COLO668 (cell line): ENCODE measurements at regions not wholly inside any gene's neighbourhood (a gene's known extent, or its start where the extent isn't known, plus 50 kb on each side); places are given as distances from the start of the nearest gene placed in this dataset.
A peak's percentile ranks its signal among the peaks of the same experiment; 100 is the strongest.

Experiments used
- DNase-seq: peaks from one replicate; lab custom pipeline; 2025; ENCODE audit not compliant: unreplicated experiment; lab: John Stamatoyannopoulos, UW

DNA sequence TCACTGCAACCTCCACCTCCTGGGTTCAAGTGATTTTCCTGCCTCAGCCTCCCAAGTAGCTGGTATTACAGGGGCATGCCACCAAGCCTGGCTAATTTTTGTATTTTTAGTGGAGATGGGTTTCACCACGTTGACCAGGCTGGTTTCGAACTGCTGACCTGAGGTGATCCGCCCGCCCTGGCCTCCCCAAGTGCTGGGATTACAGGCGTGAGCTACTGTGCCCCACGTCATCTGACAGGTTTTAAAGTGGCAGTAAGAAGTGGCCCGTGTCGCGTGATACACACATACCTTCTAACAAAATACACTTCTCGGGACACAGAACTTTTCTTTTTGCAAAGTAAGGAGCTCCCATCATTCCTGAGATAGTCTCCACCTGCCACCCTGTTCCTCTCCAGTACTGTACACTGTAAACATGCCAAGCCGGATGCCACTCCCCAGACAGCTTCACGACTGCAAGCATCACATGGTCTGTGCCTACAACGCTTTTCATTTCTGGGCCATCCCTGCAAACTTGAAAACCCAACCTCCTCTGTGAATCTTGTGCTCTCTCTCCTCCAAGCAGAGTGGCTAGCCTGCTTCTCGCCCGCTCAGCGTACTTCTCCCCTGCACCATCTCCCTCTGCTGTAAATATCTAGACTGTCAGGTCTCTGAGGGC, 256.3 kb upstream of the KLF14 start:
- no peak for DNase-seq

DNA sequence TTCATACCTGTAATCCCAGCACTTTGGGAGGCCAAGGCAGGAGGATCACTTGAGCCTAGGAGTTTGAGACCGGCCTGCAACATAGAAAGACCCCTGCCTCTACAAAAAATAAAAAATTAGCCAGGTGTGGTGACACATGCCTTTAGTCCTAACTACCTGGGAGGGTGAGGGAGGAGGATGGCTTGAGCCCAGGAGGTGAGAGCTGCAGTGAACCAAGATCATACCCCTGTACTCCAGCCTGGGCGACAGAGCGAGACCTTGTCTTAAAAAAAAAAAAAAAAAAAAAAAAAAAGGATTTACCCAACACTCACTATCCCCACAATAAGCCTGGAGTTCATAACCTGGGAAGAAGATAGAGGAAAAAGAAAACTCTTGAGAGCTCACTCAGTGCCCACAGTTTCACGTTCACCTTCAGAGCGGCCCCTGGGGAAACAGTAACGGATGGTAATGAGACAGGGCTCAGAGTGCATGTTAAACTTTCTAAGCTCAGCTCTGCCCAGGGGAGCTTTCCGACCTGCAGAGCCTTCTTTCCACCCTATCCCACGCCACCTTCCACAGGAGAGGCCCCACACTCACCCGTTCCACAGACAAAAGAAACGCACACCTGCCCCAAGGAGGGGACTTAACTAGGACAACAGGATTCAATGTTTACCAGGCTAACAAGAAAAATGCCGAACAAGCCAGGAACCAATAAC, 259.8 kb upstream of the KLF14 start:
- DNase-seq = no peak

GRCh38 chr7:130994378-130995115, 260.5 kb upstream of the KLF14 start:
- no peak for DNase-seq

GRCh38 chr7:130995252-130996081, 261.5 kb upstream of the KLF14 start:
- DNase-seq = no peak

- DNase-seq = no peak
Measured at GRCh38 chr7:130996205-130996832, 262.3 kb upstream of the KLF14 start.

DNA sequence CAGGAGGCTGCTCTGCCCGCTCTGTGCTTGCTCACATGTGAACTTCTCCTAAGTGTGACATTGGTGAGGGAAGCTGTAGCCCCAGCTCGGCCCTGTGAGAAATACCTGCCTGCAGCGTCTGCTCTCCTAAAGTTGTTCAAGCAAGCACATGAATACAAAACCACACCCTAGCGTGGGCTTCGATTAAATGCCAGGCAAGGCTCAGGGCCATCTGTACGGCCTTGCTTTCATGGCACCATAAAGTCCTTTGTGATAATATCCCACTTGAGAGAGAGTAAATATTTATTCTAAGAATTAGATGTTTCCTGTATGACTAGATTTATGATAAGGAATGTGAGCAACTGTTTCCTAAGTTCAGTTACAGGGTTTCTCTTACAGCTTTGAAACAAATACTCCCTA, 262.8 kb upstream of the KLF14 start:
- peak; percentile 72 for DNase-seq

DNA sequence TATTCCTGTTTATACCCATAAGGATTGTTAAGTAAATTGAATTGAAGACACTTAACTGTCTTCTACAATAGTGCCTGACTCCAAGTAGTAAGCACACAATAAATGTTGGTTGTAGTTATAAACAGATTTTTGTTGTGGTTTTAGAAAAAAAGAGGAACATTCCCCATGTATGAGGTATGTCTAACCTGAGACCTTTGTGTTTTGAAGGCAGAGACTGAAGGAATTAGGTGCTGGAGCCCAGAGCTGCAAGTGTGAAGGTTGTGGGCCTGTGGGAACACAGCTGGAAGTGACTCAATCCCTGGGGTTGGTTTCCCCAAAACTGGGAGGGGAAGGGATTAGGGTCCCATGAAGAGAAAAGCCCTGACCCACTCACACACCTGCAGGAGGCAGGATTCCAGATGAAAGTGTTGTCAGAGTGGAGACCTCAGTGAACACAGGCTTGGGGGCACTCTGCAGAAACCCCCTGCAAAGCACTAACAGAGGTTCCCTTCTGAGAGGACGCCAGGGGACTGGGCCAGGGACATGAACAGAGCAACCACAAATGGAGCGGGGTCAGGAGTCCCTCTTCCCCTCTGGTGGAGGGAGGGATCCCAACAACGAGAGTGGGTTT, 265.1 kb upstream of the KLF14 start:
- DNase-seq = no peak

- DNase-seq = no peak
Measured at GRCh38 chr7:130999926-131000325, 265.9 kb upstream of the KLF14 start.

GRCh38 chr7:131000389-131000788, 266.4 kb upstream of the KLF14 start:
- no peak for DNase-seq

DNA sequence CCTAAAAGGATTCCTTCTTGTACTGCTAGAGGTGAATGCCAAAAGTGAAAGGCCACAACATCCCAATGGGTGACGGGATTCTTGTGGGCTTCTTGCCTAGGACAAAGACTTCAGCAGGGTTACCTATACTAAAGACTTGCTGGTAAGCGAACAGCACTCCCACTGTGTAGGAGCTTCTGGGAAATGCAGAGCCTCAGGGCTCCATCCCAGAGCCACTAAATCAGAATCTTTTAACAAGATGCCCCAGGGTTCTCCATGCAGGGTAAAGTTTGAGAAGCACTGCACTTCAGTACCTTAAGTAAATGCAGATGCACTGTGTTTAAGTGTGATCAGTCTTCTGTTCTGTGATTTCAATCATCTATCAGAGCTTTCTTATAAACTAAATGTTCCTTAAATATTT, 266.9 kb upstream of the KLF14 start:
- no peak for DNase-seq

DNA sequence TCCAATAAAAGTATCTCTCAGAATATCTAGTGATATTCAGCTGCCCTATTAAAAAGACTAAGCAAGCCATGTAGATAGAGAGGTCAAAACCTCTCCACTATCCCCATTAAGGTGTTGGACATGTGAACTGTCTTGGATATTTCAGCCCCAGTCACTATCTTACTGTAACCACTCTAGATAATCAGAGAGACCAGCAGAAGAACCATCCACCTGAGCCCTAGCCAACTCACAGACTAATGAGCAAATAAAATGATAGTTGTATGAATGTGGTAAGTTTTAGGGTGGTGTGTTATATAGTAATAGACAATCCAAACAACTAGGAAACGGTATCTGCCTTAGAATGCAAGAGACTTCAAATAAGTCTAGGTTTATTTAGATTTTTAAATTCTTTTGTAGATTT, 268.6 kb upstream of the KLF14 start:
- DNase-seq = no peak

GRCh38 chr7:131003634-131004033, 269.6 kb upstream of the KLF14 start:
- DNase-seq = no peak

GRCh38 chr7:131004371-131004770, 270.4 kb upstream of the KLF14 start:
- DNase-seq = no peak

DNA sequence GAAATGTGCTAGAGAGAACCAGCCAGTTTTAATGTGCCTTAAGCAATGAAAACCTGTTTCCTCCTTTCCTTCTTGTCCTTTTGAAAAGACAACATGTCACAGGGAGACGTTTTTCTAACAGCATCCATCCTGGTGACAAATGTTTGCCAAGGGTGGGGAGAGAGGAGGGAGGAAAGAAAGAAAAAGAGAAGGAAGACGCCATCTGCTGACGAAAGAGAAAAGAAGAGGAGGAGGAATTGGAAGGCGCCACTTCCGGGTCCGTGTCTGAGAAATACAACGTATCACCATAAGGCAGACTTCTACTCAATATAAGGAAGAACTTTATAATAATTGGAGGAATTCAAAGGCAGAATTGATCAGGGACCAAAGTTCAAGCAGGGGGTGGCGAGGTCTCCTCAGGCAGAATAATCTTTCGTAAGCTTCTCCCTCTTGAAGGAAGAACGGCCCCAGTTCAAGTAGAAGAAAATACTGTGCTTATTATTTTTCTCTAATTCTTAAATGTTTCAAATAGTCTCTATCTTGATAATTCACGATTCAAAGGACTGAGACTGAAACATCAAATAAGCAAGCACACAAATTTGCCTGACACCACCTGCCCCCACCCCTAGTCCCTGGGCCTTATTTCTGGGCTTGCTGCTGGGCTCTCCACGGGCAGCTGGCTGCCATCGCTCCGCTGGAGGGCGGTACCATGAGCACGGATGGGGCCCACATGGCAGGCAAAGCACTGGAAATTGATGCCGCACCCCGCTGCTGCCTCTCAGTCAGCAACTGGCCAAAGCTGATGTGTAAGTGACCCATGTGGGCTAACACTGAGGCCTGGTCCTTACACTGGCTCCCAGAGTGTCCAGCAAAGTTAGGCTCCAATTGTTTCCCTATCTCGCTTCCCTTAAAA, 273.7 kb upstream of the KLF14 start:
- DNase-seq = peak; percentile 43

DNA sequence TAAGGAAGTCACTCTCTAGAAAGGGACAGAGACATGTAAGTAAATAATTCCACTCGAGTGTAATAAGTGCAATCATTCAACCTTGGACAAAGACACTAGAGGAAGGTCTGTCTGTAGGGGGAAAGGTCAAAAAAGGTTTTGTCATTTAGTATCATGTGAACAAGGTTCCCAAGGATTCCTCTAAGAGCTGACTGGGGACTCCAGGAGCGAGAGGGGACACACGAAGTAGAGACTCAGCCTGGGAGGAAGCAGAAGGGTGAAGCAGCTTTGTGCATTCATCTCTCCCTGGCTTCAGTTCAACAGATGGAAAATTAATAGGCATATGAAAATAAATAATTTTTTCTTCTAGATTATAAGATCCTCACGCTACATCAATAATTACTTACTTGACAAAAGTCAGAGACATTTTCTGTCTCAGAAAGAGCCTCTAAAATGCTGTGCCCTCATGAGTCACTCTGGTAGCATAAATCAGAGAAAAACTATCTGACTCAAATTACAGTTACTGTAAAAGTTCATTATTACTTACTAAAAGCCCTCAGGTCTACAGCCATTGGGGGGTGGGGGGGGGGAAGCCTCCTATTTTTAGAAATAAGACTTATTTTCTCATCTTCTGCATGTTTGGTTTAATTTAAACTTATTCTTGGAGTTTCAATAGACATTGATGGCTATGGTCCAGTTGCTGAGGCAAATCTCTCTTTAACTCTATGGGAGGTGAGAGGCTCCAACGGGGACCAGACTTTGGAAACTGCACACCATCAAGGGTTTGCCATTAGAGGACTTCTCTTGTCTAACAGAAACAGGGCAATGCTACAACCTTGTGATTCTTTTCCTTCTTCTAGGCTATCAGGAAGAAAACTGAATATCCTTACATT, 275.1 kb upstream of the KLF14 start:
- no peak for DNase-seq

DNA sequence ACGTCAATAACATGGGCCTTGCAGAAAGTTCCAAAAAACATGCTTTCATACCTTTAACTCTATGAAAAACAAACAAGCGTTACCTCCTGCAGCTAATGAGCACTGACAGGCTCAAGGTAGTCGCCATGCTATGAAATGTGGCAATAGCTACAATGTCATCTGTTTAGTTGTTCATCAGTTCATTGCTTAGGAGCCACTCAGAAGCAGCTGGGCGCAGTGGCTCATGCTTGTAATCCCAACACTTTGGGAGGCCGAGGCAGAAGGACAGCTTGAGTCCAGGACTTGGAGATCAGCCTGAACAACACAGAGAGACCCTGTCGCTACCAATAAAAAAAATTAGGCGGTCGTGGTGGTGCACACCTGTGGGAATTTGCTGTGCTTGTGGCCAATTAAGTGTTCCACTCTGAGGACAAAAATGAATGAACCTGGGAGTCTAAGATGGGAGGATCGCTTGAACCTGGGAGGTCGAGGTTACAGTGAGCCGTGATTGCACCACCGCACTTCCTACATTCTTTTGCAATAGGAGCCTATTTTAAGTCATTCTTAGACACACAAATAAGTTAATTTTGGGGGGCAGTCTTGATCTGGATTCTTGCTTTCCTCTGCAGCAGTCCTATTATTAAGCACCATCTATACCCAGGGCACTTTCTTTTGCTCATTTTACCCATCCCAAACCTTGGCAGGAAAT, 276.2 kb upstream of the KLF14 start:
- no peak for DNase-seq

- no peak for DNase-seq
Measured at GRCh38 chr7:131010717-131011431, 276.9 kb upstream of the KLF14 start.
